H1 (cell line): ENCODE measurements at regions not wholly inside any gene's neighbourhood (a gene's known extent, or its start where the extent isn't known, plus 50 kb on each side); places are given as distances from the start of the nearest gene placed in this dataset.
A peak's percentile ranks its signal among the peaks of the same experiment; 100 is the strongest.

Experiments
- CTCF ChIA-PET: fragments of 300-600 bp; sonication (Branson Sonifier 250); formaldehyde crosslinking; loops from one replicate; lab custom pipeline; 2021; ENCODE audit not compliant: partially characterized antibody; lab: Charles Lee
- POLR2A ChIA-PET: fragments of 300-600 bp; sonication (Branson Sonifier 250); formaldehyde crosslinking; loops from one replicate; lab custom pipeline; 2021; ENCODE audit warnings: inconsistent platforms; ENCODE audit not compliant: partially characterized antibody; lab: Charles Lee
- DNase-seq, 2 experiments: peaks; one replicate each; pipeline versions ENCODE4 v3.0.0 to v3.0.0-alpha.2; 2010 to 2022; ENCODE audit warnings: low spot score in 2 of 2, low read depth in 1 of 2, mixed read lengths in 1 of 2
- FAIRE-seq: peaks from 2 replicates; lab custom pipeline; 2011; peaks lifted over from hg19 to GRCh38; lab: Jason Lieb, UNC
- H2AFZ ChIP-seq: 2 replicates; pipeline ENCODE4 v1.8.1; 2012; ENCODE audit warnings: low read length, inconsistent platforms
- H2AK5ac ChIP-seq: 2 replicates; pipeline ENCODE4 v1.6.1; 2013; ENCODE audit warnings: low read depth, low read length
- H2BK120ac ChIP-seq: replicated peaks from 2 replicates; pipeline ENCODE3; 2013; ENCODE audit warnings: low read depth, low read length, inconsistent platforms
- H2BK12ac ChIP-seq: 2 replicates; pipeline ENCODE4 v1.6.1; 2013; ENCODE audit warnings: low read depth, low read length
- H2BK15ac ChIP-seq: 2 replicates; pipeline ENCODE4 v1.6.1; 2013; ENCODE audit warnings: low read length
- H2BK20ac ChIP-seq: 2 replicates; pipeline ENCODE4 v1.6.1; 2013; ENCODE audit warnings: low read length
- H2BK5ac ChIP-seq: 2 replicates; pipeline ENCODE4 v1.6.1; 2013; ENCODE audit warnings: low read depth, low read length
- H3K14ac ChIP-seq: 2 replicates; pipeline ENCODE4 v1.6.1; 2013; ENCODE audit warnings: inconsistent platforms; ENCODE audit not compliant: insufficient read length
- H3K18ac ChIP-seq: 2 replicates; pipeline ENCODE4 v1.6.1; 2013; ENCODE audit warnings: low read length; ENCODE audit errors: extremely low read depth
- H3K23ac ChIP-seq: 2 replicates; pipeline ENCODE4 v1.6.1; 2013; ENCODE audit warnings: inconsistent platforms; ENCODE audit not compliant: insufficient read length
- H3K23me2 ChIP-seq: 2 replicates; pipeline ENCODE4 v1.6.1; 2013; ENCODE audit warnings: low read depth, low read length
- H3K27ac ChIP-seq: 2 replicates; pipeline ENCODE4 v1.6.1; 2011; ENCODE audit warnings: low read depth, low read length, inconsistent platforms
- H3K27me3 ChIP-seq, 4 experiments: replicated peaks in 1 of 4; 1 replicate in 1 of 4; 2 replicates in 3 of 4; pipeline versions ENCODE4 v1.6.1 to v1.8.1; 2011 to 2013; ENCODE audit warnings: low read length in 3 of 4, mild to moderate bottlenecking in 3 of 4, inconsistent platforms in 2 of 4, mixed read lengths in 2 of 4, moderate library complexity in 1 of 4; ENCODE audit not compliant: control insufficient read depth in 3 of 4, insufficient read depth in 3 of 4; ENCODE audit errors: extremely low read depth in 1 of 4
- H3K36me3 ChIP-seq, 4 experiments: 2 replicates each; pipeline versions ENCODE4 v1.6.1 to v1.8.1; 2011 to 2013; ENCODE audit warnings: mild to moderate bottlenecking in 4 of 4, low read length in 3 of 4, moderate library complexity in 2 of 4, control low read depth in 1 of 4, inconsistent platforms in 1 of 4; ENCODE audit not compliant: insufficient read depth in 4 of 4, control insufficient read depth in 2 of 4
- H3K4ac ChIP-seq: replicated peaks from 2 replicates; pipeline ENCODE3; 2013; ENCODE audit warnings: low read length, low read depth, mixed read lengths, inconsistent platforms; ENCODE audit not compliant: insufficient read length
- H3K4me1 ChIP-seq, 4 experiments: replicated peaks in 1 of 4; 1 replicate in 1 of 4; 2 replicates in 3 of 4; pipeline versions ENCODE4 v1.6.1 to v1.8.1; 2011 to 2013; ENCODE audit warnings: low read length in 3 of 4, inconsistent platforms in 2 of 4, mixed read lengths in 1 of 4; ENCODE audit not compliant: insufficient read depth in 4 of 4, control insufficient read depth in 3 of 4
- H3K4me2 ChIP-seq, 2 experiments: 2 replicates each; pipeline versions ENCODE4 v1.6.1 to v1.8.1; 2011 to 2013; ENCODE audit warnings: low read depth in 2 of 2, low read length in 2 of 2, control low read depth in 1 of 2, inconsistent platforms in 1 of 2, mild to moderate bottlenecking in 1 of 2; ENCODE audit not compliant: insufficient read depth in 1 of 2
- H3K4me3 ChIP-seq, 4 experiments: fragments of 200-600, 300-600 bp in 1 of 4; sonication (generic), shearing (Covaris generic), sonication (Bioruptor Twin) in 1 of 4; 2 replicates each; pipeline versions ENCODE4 v1.5.1 to v1.8.1; 2011 to 2016; ENCODE audit warnings: low read length in 4 of 4, low read depth in 3 of 4, control low read depth in 2 of 4, inconsistent platforms in 2 of 4, mild to moderate bottlenecking in 2 of 4, mixed read lengths in 1 of 4, moderate library complexity in 1 of 4; ENCODE audit not compliant: insufficient read depth in 2 of 4; ENCODE audit errors: extremely low read depth in 1 of 4
- H3K56ac ChIP-seq: replicated peaks from 2 replicates; pipeline ENCODE3; 2013; ENCODE audit warnings: low read depth, mild to moderate bottlenecking, mixed read lengths, low read length, inconsistent platforms; ENCODE audit not compliant: insufficient read length
- H3K79me1 ChIP-seq: 2 replicates; pipeline ENCODE4 v1.6.1; 2013; ENCODE audit warnings: low read depth, low read length, control low read depth
- H3K79me2 ChIP-seq, 2 experiments: 2 replicates each; pipeline versions ENCODE4 v1.6.1 to v1.8.1; 2012 to 2013; ENCODE audit warnings: low read length in 2 of 2, mild to moderate bottlenecking in 2 of 2, inconsistent platforms in 1 of 2; ENCODE audit not compliant: insufficient read depth in 2 of 2, control insufficient read depth in 1 of 2
- H3K9ac ChIP-seq, 4 experiments: replicated peaks in 1 of 4; 1 replicate in 1 of 4; 2 replicates in 3 of 4; pipeline versions ENCODE4 v1.6.1 to v1.8.1; 2011 to 2013; ENCODE audit warnings: low read depth in 3 of 4, low read length in 3 of 4, control low read depth in 2 of 4, mild to moderate bottlenecking in 2 of 4, moderate library complexity in 2 of 4, inconsistent platforms in 1 of 4; ENCODE audit errors: extremely low read depth in 1 of 4
- H3K9me3 ChIP-seq, 2 experiments: 2 replicates each; pipeline versions ENCODE4 v1.6.1 to v1.8.1; 2012 to 2013; ENCODE audit warnings: mild to moderate bottlenecking in 2 of 2, moderate library complexity in 2 of 2, control low read depth in 1 of 2, inconsistent platforms in 1 of 2, low read depth in 1 of 2, low read length in 1 of 2, mixed read lengths in 1 of 2; ENCODE audit not compliant: insufficient read depth in 2 of 2
- H4K20me1 ChIP-seq, 2 experiments: replicated peaks in 1 of 2; 2 replicates each; pipeline versions ENCODE3 to v1.8.1; 2011 to 2013; ENCODE audit warnings: inconsistent platforms in 2 of 2, low read length in 2 of 2, mild to moderate bottlenecking in 1 of 2; ENCODE audit not compliant: insufficient read depth in 2 of 2, control insufficient read depth in 1 of 2
- H4K5ac ChIP-seq: 2 replicates; pipeline ENCODE4 v1.6.1; 2013; ENCODE audit warnings: low read length, low read depth, mixed read lengths, inconsistent platforms; ENCODE audit not compliant: insufficient read length
- H4K8ac ChIP-seq: 2 replicates; pipeline ENCODE4 v1.8.0; 2013; ENCODE audit warnings: mild to moderate bottlenecking, moderate library complexity, low read length, inconsistent platforms; ENCODE audit not compliant: insufficient read depth; ENCODE audit errors: extremely low read depth
- H4K91ac ChIP-seq: replicated peaks from 2 replicates; pipeline ENCODE3; 2013; ENCODE audit warnings: low read length, mixed read lengths, inconsistent platforms; ENCODE audit not compliant: insufficient read length
- ATF3 ChIP-seq: IDR thresholded peaks from 2 replicates; pipeline ENCODE4 v1.6.1; 2011; ENCODE audit warnings: low read depth, mild to moderate bottlenecking, low read length; ENCODE audit not compliant: insufficient read depth
- BACH1 ChIP-seq: IDR thresholded peaks from 2 replicates; pipeline ENCODE4 v1.6.1; 2012; ENCODE audit warnings: low read length, improper control_type of control experiment
- CEBPB ChIP-seq: IDR thresholded peaks from 2 replicates; pipeline ENCODE4 v1.6.1; 2012; ENCODE audit warnings: low read depth, low read length
- EP300 ChIP-seq, 2 experiments: IDR thresholded peaks; 1 replicate in 1 of 2; 2 replicates in 1 of 2; pipeline ENCODE4 v1.6.1; 2011 to 2012; ENCODE audit warnings: low read depth in 2 of 2, low read length in 2 of 2, mild to moderate bottlenecking in 2 of 2, borderline replicate concordance in 1 of 2, inconsistent platforms in 1 of 2, moderate library complexity in 1 of 2
- JUN ChIP-seq: IDR thresholded peaks from 2 replicates; pipeline ENCODE4 v1.6.1; 2011; ENCODE audit warnings: low read depth, mild to moderate bottlenecking, improper control_type of control experiment, low read length
- NRF1 ChIP-seq: IDR thresholded peaks from 2 replicates; pipeline ENCODE4 v1.6.1; 2011; ENCODE audit warnings: mild to moderate bottlenecking, low read depth, low read length, improper control_type of control experiment
- WGBS, 2 experiments: shearing (Covaris generic) in 1 of 2; methylation state at CpG; one replicate each; pipeline versions ENCODE4 v1.1.6 to v1.1.7; 2013 to 2015; ENCODE audit warnings: low lambda C conversion rate in 2 of 2, mixed read lengths in 2 of 2, inconsistent platforms in 1 of 2, low coverage in 1 of 2, missing lambda C conversion rate in 1 of 2; ENCODE audit not compliant: insufficient replicate concordance in 2 of 2, insufficient coverage in 1 of 2, insufficient read length in 1 of 2; ENCODE audit errors: extremely low coverage in 1 of 2, missing lambda C conversion rate in 1 of 2; 5-methylcytosine and 5-hydroxymethylcytosine counted together

- H2BK15ac ChIP-seq, result peak overlapping the region; percentile 29; the same call in 1 of the 2 replicates
- H4K20me1 ChIP-seq, result no peaks in the 10 kb centered on the region
- TF ChIP-seq CEBPB, result peak; percentile 74; the same call in 1 of the 2 replicates
- no peak for TF ChIP-seq NRF1
- no peak for TF ChIP-seq JUN
- no peak for TF ChIP-seq ATF3
- TF ChIP-seq EP300 (IDR thresholded peaks at IDR 0.05; ENCODE audit: borderline replicate concordance in 1 of 2, low read depth in 2 of 2, low read length in 2 of 2), result no peak
- no peak for TF ChIP-seq BACH1
- WGBS, 2 experiments, result 80% methylated on average over 4 of the region's 4 CpGs; no CpG with 5 or more reads in 1 of the 2 experiments
- no peaks in the 10 kb centered on the region for H3K79me1 ChIP-seq
- no peaks in the 10 kb centered on the region for H3K36me3 ChIP-seq
- no peak overlapping the region for H3K23ac ChIP-seq
- H2BK20ac ChIP-seq, result 0 out of 2 replicates have a peak overlapping the region, but pooled peaks have one; percentile 32
- no peaks in the 10 kb centered on the region for H3K9me3 ChIP-seq
- no peak overlapping the region for H4K91ac ChIP-seq
- H3K27me3 ChIP-seq, result no peaks in the 10 kb centered on the region
- H3K23me2 ChIP-seq, result no peaks in the 10 kb centered on the region
- no peak overlapping the region for H3K14ac ChIP-seq
- H3K4me3 ChIP-seq, result no peak overlapping the region
- FAIRE-seq, result no peak
- H4K5ac ChIP-seq, result no peak overlapping the region
- no peak overlapping the region for H3K27ac ChIP-seq
- CTCF ChIA-PET, result interaction anchor here (0.8 to 1.2 kb wide), 3 partner anchors 14 to 77 kb away, joined by 3 read pairs; no protein-coding TSS in a partner anchor
- no peak overlapping the region for H3K9ac ChIP-seq
- H4K8ac ChIP-seq, result no peak overlapping the region
- H3K56ac ChIP-seq, result no peak overlapping the region
- peak overlapping the region in 1 of 2 experiments; percentile 66; a peak in 2 of 4 replicates for H3K4me2 ChIP-seq
- H2BK120ac ChIP-seq, result no peak overlapping the region
- DNase-seq, result no peak
- H3K18ac ChIP-seq, result no peak overlapping the region
- no peak overlapping the region for H2AK5ac ChIP-seq
- H2AFZ ChIP-seq, result peak overlapping the region; percentile 77; the same call in 1 of the 2 replicates
- no peak overlapping the region for H2BK5ac ChIP-seq
- 0 out of 2 replicates have a peak overlapping the region, but pooled peaks have one; percentile 11 for H2BK12ac ChIP-seq
- POLR2A ChIA-PET, result interaction anchor here (1.0 to 1.2 kb wide), 3 partner anchors 9 to 11 kb away, joined by 3 to 4 read pairs (median 3); no protein-coding TSS in a partner anchor
- H3K79me2 ChIP-seq, result no peaks in the 10 kb centered on the region
- H3K4me1 ChIP-seq, result peaks cover 0 to 10% (median 8%) of the 10 kb centered on the region in 4 experiments; a peak in 5 of 7 replicates
- H3K4ac ChIP-seq, result no peak overlapping the region
These were observed 58.0 kb upstream of the MRTFB start for GRCh38 chr16:14013145-14013570.
